ENCODE measurements at regions not wholly inside any gene's neighbourhood (a gene's known extent, or its start where the extent isn't known, plus 50 kb on each side); places are given as distances from the start of the nearest gene placed in this dataset.

DNA sequence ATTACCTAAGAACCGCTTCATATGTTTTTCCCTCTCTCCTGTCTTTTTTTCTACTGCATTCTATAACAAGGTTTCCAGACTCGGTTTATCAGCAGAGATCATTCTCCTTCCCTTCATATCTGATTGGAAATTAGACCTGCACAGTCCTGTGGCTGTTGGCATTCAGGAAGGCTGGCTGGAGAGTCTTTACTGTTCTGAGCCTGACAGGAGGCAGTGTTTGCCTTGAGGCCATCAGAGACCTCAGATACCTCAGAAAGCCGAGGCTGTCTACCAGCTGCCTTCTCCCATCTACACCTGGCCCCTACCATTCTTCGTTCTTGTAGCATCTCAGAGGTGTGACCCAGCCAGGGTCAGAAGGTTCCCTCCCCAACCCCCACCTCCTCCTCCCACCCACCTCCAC, 182.0 kb downstream of the CAND1 start:
- no peaks in the 10 kb centered on the region for H3K27me3 ChIP-seq
- H3K4me3 ChIP-seq, result no peak overlapping the region
- no peak for DNase-seq (ENCODE audit: extremely low spot score in 2 of 2)
- no peak for TF ChIP-seq POLR2AphosphoS5 (IDR thresholded peaks at IDR 0.05; ENCODE audit: insufficient read depth in 1 of 2, low read depth in 1 of 2)
- no peak for TF ChIP-seq POLR2A (IDR thresholded peaks at IDR 0.05)
- TF ChIP-seq, protein P1, sequence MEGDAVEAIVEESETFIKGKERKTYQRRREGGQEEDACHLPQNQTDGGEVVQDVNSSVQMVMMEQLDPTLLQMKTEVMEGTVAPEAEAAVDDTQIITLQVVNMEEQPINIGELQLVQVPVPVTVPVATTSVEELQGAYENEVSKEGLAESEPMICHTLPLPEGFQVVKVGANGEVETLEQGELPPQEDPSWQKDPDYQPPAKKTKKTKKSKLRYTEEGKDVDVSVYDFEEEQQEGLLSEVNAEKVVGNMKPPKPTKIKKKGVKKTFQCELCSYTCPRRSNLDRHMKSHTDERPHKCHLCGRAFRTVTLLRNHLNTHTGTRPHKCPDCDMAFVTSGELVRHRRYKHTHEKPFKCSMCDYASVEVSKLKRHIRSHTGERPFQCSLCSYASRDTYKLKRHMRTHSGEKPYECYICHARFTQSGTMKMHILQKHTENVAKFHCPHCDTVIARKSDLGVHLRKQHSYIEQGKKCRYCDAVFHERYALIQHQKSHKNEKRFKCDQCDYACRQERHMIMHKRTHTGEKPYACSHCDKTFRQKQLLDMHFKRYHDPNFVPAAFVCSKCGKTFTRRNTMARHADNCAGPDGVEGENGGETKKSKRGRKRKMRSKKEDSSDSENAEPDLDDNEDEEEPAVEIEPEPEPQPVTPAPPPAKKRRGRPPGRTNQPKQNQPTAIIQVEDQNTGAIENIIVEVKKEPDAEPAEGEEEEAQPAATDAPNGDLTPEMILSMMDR (IDR thresholded peaks at IDR 0.05), result no peak
- no peaks in the 10 kb centered on the region for H3K36me3 ChIP-seq
- H3K27ac ChIP-seq, result no peak overlapping the region
- intact Hi-C loops (cut with DNase I), result no loop called here
- peaks cover 10% of the 10 kb centered on the region for H3K4me1 ChIP-seq
- no peaks in the 10 kb centered on the region for H3K9me3 ChIP-seq

DNA sequence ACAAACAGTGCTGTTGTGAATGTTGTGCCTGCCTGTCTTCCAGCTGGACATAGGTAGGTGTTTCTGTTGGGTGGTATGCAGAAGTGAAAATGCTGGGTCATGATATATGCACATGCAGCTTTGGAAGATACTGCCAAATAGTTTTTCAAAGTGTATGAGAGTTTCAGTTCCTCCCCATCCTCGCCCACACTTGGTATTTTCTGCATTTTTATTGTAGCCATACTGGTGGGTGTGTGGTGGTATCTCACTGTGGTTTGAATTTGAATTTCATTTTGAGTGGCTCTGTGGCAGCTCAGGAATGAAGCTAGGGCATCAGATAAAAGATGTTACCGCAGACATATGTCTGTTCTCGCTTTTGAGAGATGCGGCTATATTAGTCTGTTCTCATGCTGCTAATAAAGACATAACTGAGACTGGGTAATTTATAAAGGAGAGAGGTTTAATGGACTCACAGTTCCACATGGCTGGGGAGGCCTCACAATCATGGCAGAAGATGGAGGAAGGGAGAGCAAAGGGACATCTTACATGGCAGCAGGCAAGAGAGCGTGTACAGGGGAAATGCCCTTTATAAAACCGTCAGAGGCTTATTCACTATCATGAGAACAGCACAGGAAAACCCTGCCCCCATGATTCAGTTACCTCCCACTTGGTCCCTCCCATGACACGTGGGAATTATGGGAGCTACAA, 183.1 kb downstream of the CAND1 start:
- Histone ChIP-seq H3K36me3 (no peaks in the 10 kb centered on the region), H3K4me1 (peaks cover 17% of the 10 kb centered on the region), H3K9me3 (no peaks in the 10 kb centered on the region), H3K27ac (no peak overlapping the region), H3K4me3 (no peak overlapping the region), H3K27me3 (no peaks in the 10 kb centered on the region)
- no peak for DNase-seq (ENCODE audit: extremely low spot score in 2 of 2)
- intact Hi-C loops (cut with DNase I), result no loop called here
- TF ChIP-seq, protein P1 (IDR thresholded peaks at IDR 0.05), result no peak
- TF ChIP-seq POLR2AphosphoS5 (IDR thresholded peaks at IDR 0.05; ENCODE audit: insufficient read depth in 1 of 2, low read depth in 1 of 2) (no peak), POLR2A (IDR thresholded peaks at IDR 0.05) (no peak)

DNA sequence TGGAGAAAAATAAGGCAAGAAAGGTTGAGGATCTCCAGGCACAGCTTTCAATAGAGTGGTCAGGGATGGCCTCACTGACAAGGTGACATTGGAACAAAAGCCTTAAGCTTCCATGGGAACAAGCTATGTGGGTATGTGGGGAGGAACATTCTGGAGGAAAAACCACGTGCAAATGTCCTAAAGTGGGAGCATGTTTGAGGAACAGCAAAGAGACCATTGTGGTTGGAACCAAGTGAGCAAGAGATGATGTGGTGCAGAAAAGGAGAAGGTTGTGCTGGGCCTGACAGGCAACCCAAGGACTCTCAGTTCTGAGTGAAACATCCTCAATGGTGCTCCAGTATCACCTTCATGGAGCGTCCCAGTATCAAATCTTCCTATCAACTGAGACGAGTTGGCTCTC, 184.0 kb downstream of the CAND1 start:
- Histone ChIP-seq H3K27me3 (no peaks in the 10 kb centered on the region), H3K27ac (no peak overlapping the region), H3K4me3 (no peak overlapping the region), H3K9me3 (no peaks in the 10 kb centered on the region), H3K4me1 (peaks cover 17% of the 10 kb centered on the region), H3K36me3 (no peaks in the 10 kb centered on the region)
- no peak for DNase-seq (ENCODE audit: extremely low spot score in 2 of 2)
- TF ChIP-seq POLR2AphosphoS5 (IDR thresholded peaks at IDR 0.05; ENCODE audit: insufficient read depth in 1 of 2, low read depth in 1 of 2) (no peak), POLR2A (IDR thresholded peaks at IDR 0.05) (no peak)
- TF ChIP-seq, protein P1 (IDR thresholded peaks at IDR 0.05), result no peak
- intact Hi-C loops (cut with DNase I), result no loop called here

DNA sequence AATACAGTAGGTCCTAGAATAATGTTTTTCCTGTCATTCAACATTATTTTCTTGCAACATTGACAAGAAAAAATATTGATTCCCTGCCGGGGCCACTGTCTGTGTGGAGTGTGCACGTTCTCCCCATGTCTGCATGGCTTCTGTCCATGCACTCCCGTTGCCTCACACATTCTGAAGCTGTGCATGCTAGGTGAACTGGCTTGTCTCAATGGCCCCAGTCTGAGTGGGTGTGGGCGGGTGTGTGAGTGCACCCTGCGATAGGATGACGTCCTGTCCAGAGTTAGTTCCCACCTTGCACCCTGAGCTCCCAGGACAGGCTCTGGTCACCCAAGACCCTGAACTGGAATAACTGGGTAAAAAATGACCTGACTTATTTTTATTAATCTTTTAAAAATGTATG, 186.1 kb downstream of the CAND1 start:
- Histone ChIP-seq H3K27me3 (no peaks in the 10 kb centered on the region), H3K9me3 (no peaks in the 10 kb centered on the region), H3K27ac (no peak overlapping the region), H3K36me3 (no peaks in the 10 kb centered on the region), H3K4me3 (no peak overlapping the region), H3K4me1 (peaks cover 17% of the 10 kb centered on the region)
- intact Hi-C loops (cut with DNase I), result no loop called here
- TF ChIP-seq, protein P1 (IDR thresholded peaks at IDR 0.05), result no peak
- TF ChIP-seq POLR2A (IDR thresholded peaks at IDR 0.05), result no peak
- TF ChIP-seq POLR2AphosphoS5 (IDR thresholded peaks at IDR 0.05; ENCODE audit: insufficient read depth in 1 of 2, low read depth in 1 of 2), result no peak
- DNase-seq (ENCODE audit: extremely low spot score in 2 of 2), result no peak

DNA sequence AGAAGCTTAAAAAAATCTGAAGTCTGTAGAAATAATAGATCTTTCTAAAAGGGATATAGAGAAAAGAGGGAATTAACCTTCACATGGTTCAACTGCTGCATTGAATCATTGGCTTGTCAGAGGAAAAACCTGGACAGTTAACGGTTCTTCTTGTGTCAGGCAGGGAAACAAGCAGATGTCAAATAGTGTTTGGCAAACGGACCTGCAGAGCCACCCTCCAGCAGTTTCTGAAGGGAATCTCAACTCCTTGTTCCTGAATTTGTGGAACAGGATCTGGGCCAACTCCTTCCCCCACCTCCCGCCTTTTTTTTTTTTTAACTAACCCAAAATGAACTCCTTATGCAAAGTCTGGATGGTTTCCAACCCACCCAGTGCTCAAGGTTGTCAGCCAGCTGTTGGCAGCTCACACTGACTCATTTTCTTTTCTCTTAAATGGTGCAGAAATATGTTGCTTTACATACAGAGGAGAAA, 187.3 kb downstream of the CAND1 start:
- H3K36me3 ChIP-seq, result no peaks in the 10 kb centered on the region
- H3K27me3 ChIP-seq, result no peaks in the 10 kb centered on the region
- intact Hi-C loops (cut with DNase I), result no loop called here
- no peak for DNase-seq (ENCODE audit: extremely low spot score in 2 of 2)
- H3K9me3 ChIP-seq, result no peaks in the 10 kb centered on the region
- no peak for TF ChIP-seq POLR2AphosphoS5 (IDR thresholded peaks at IDR 0.05; ENCODE audit: insufficient read depth in 1 of 2, low read depth in 1 of 2)
- TF ChIP-seq, protein P1 (IDR thresholded peaks at IDR 0.05), result no peak
- TF ChIP-seq POLR2A (IDR thresholded peaks at IDR 0.05), result no peak
- peaks cover 13% of the 10 kb centered on the region for H3K4me1 ChIP-seq
- no peak overlapping the region for H3K4me3 ChIP-seq
- no peak overlapping the region for H3K27ac ChIP-seq
